ENCODE measurements at regions not wholly inside any gene's neighbourhood (a gene's known extent, or its start where the extent isn't known, plus 50 kb on each side); places are given as distances from the start of the nearest gene placed in this dataset.
A peak's percentile ranks its signal among the peaks of the same experiment; 100 is the strongest.

- Histone ChIP-seq H3K4me3 (no peak overlapping the region), H3K36me3 (replicated peaks in 1 of 2; ENCODE audit: insufficient read depth in 1 of 2, low read depth in 2 of 2) (no peaks in the 10 kb centered on the region), H3K27me3 (no peaks in the 10 kb centered on the region), H3K9me3 (no peaks in the 10 kb centered on the region), H3K27ac (no peak overlapping the region), H3K4me1 (no peaks in the 10 kb centered on the region)
- ATAC-seq (no peak), DNase-seq (no peak)
- no peak for TF ChIP-seq CTCF (IDR thresholded peaks at IDR 0.05)
- TF ChIP-seq POLR2A (IDR thresholded peaks at IDR 0.05): no peak
- 48 to 70% methylated on average over 2 of the region's 2 CpGs for WGBS, 2 donors
- intact Hi-C loops (cut with DNase I): no loop called here
Observed at GRCh38 chr14:62146030-62146429, 383.8 kb downstream of the SNAPC1 start.

- intact Hi-C loops (cut with DNase I): no loop called here
- peaks cover 0 to 4% of the 10 kb centered on the region in 2 donors for H3K27me3 ChIP-seq
- DNase-seq (no peak), ATAC-seq (no peak)
- H3K4me3 ChIP-seq: no peak overlapping the region
- WGBS, 2 donors: 77 to 86% methylated on average over 1 of the region's 1 CpG
- H3K4me1 ChIP-seq: no peaks in the 10 kb centered on the region
- H3K36me3 ChIP-seq (replicated peaks in 1 of 2; ENCODE audit: insufficient read depth in 1 of 2, low read depth in 2 of 2): no peaks in the 10 kb centered on the region
- no peaks in the 10 kb centered on the region for H3K9me3 ChIP-seq
- no peak overlapping the region for H3K27ac ChIP-seq
- TF ChIP-seq CTCF (IDR thresholded peaks at IDR 0.05) (no peak), POLR2A (IDR thresholded peaks at IDR 0.05) (no peak)
Observed at GRCh38 chr14:62156052-62156451, 393.8 kb downstream of the SNAPC1 start.

- Histone ChIP-seq H3K9me3 (no peaks in the 10 kb centered on the region), H3K4me3 (no peak overlapping the region), H3K4me1 (no peaks in the 10 kb centered on the region), H3K27me3 (peaks cover 0 to 4% of the 10 kb centered on the region in 2 donors), H3K27ac (no peak overlapping the region), H3K36me3 (replicated peaks in 1 of 2; ENCODE audit: insufficient read depth in 1 of 2, low read depth in 2 of 2) (no peaks in the 10 kb centered on the region)
- intact Hi-C loops (cut with DNase I): no loop called here
- ATAC-seq (no peak), DNase-seq (no peak)
- TF ChIP-seq CTCF (IDR thresholded peaks at IDR 0.05): no peak
- no peak for TF ChIP-seq POLR2A (IDR thresholded peaks at IDR 0.05)
- 0 to 12% methylated on average over 2 of the region's 2 CpGs for WGBS, 2 donors
Observed at GRCh38 chr14:62158779-62159178, 396.6 kb downstream of the SNAPC1 start.

- 48 to 55% methylated on average over 3 of the region's 3 CpGs for WGBS, 2 donors
- intact Hi-C loops (cut with DNase I): no loop called here
- Histone ChIP-seq H3K4me1 (no peaks in the 10 kb centered on the region), H3K27me3 (peaks cover 0 to 4% of the 10 kb centered on the region in 2 donors), H3K9me3 (no peaks in the 10 kb centered on the region), H3K36me3 (replicated peaks in 1 of 2; ENCODE audit: insufficient read depth in 1 of 2, low read depth in 2 of 2) (no peaks in the 10 kb centered on the region), H3K27ac (no peak overlapping the region), H3K4me3 (no peak overlapping the region)
- DNase-seq: no peak
- ATAC-seq: no peak
- TF ChIP-seq POLR2A (IDR thresholded peaks at IDR 0.05) (no peak), CTCF (IDR thresholded peaks at IDR 0.05) (no peak)
Observed at GRCh38 chr14:62159314-62159713, 397.1 kb downstream of the SNAPC1 start.

GRCh38 chr14:62162998-62163589 is 400.9 kb downstream of the SNAPC1 start:
- intact Hi-C loops (cut with DNase I): no loop called here
- WGBS, 2 donors: 3 to 6% methylated on average over 8 of the region's 8 CpGs

More at GRCh38 chr14:62162998-62163589, 400.9 kb downstream of the SNAPC1 start:
- peak; percentile 53 for ATAC-seq
- DNase-seq: peak in 3 of 4 donors; percentile 15 to 25 (median 16)
- Histone ChIP-seq H3K27ac (no peak overlapping the region), H3K36me3 (replicated peaks in 1 of 2; ENCODE audit: insufficient read depth in 1 of 2, low read depth in 2 of 2) (no peaks in the 10 kb centered on the region), H3K4me1 (no peaks in the 10 kb centered on the region), H3K27me3 (no peaks in the 10 kb centered on the region), H3K9me3 (no peaks in the 10 kb centered on the region), H3K4me3 (no peak overlapping the region)
- no peak for TF ChIP-seq POLR2A (IDR thresholded peaks at IDR 0.05)
- TF ChIP-seq CTCF (IDR thresholded peaks at IDR 0.05): peak; percentile 31 to 72 (median 63)

All from body of pancreas (tissue), 4 donors.